Colonic mucosa (tissue), 4 donors: ENCODE measurements at regions not wholly inside any gene's neighbourhood (a gene's known extent, or its start where the extent isn't known, plus 50 kb on each side); places are given as distances from the start of the nearest gene placed in this dataset.

ENCODE experiments used
- DNase-seq: peaks from one replicate; pipeline ENCODE4 v3.0.0-alpha.2; 2020
- H3K27ac ChIP-seq: fragments of 200-600 bp; one replicate; pipeline ENCODE4 v1.8.0; 2021
- H3K27me3 ChIP-seq: fragments of 200-600 bp; one replicate; pipeline ENCODE4 v1.8.0; 2021
- H3K36me3 ChIP-seq: fragments of 200-600 bp; one replicate; pipeline ENCODE4 v1.8.0; 2021
- H3K4me1 ChIP-seq: fragments of 200-600 bp; one replicate; pipeline ENCODE4 v1.8.0; 2021; ENCODE audit warnings: mild to moderate bottlenecking
- H3K4me3 ChIP-seq: fragments of 200-600 bp; one replicate; pipeline ENCODE4 v1.8.0; 2021
- H3K9ac ChIP-seq, 2 donors: one replicate each; pipeline ENCODE4 v1.7.0; 2013; ENCODE audit warnings: control low read depth in 2 of 2, low read depth in 2 of 2, low read length in 2 of 2
- H3K9me3 ChIP-seq: fragments of 200-600 bp; one replicate; pipeline ENCODE4 v1.8.0; 2021
- CTCF ChIP-seq: fragments of 200-600 bp; IDR thresholded peaks from one replicate; pipeline ENCODE4 v1.8.0; 2022; ENCODE audit warnings: antibody characterized with exemption, mild to moderate bottlenecking
- intact Hi-C: fragments of 100-400 bp; cut with DNase I; formaldehyde crosslinking; loops from one replicate; pipeline ENCODE4 v1.14.1; 2022
- donor health status: healthy.
- donor health status: DM: no; HTN: no; CAD: no.
- donor health status: DM: no; HTN: no; CAD: no.

- H3K27ac ChIP-seq, result no peak overlapping the region
- no peaks in the 10 kb centered on the region for H3K9me3 ChIP-seq
- no peaks in the 10 kb centered on the region for H3K36me3 ChIP-seq
- no peaks in the 10 kb centered on the region for H3K4me1 ChIP-seq
- intact Hi-C loops, result no loop called here
- no peak for DNase-seq
- H3K27me3 ChIP-seq, result no peaks in the 10 kb centered on the region
- H3K9ac ChIP-seq, result no peak overlapping the region
- H3K4me3 ChIP-seq, result no peak overlapping the region
- no peak for TF ChIP-seq CTCF
Measured at GRCh38 chr18:78927156-78927555, 52.5 kb upstream of the SALL3 start.

DNA sequence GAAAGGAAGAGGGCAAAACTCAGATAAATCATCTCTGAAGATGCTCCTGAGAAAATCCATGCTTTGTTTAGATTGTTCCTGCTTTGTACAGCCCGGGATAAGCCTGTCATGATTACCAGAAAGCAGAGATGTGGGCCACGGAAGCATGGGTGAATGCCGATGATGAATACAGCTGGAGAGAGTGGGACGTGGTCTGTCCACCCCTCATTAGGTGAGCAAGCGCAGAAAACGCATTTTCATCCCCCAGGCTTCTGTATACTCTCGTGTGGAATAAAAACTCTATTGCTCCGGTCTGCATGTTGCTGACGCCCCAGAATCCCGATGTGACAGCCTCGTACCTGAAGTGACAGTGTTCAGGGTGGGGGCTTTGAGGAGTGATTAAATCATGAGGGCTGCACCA, 52.0 kb upstream of the SALL3 start:
- Histone ChIP-seq H3K4me1 (no peaks in the 10 kb centered on the region), H3K36me3 (no peaks in the 10 kb centered on the region), H3K4me3 (no peak overlapping the region), H3K27me3 (no peaks in the 10 kb centered on the region), H3K27ac (no peak overlapping the region), H3K9ac (no peak overlapping the region), H3K9me3 (no peaks in the 10 kb centered on the region)
- TF ChIP-seq CTCF, result no peak
- intact Hi-C loops, result no loop called here
- no peak for DNase-seq

DNA sequence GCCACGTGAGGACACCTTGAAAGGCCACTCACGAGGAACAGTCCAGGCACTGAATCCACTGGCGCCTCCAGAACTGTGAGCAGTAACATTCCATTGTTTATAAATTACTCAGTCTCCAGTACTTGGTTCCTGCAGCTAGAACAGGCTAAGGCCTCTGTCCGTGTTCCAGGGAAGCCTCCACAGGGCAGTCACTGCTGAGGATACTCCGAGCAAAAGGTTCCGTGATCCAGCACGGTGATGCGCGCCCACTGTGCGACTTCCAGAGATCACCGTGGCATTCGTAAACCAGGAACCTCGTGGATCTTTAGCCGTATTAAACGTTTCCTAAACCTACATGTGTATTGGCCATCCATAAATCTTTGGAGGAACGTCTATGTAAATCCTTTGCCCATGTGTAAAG, 51.5 kb upstream of the SALL3 start:
- H3K36me3 ChIP-seq, result no peaks in the 10 kb centered on the region
- no peak for TF ChIP-seq CTCF
- H3K9me3 ChIP-seq, result no peaks in the 10 kb centered on the region
- no peaks in the 10 kb centered on the region for H3K27me3 ChIP-seq
- no peak overlapping the region for H3K9ac ChIP-seq
- no peak overlapping the region for H3K27ac ChIP-seq
- no peaks in the 10 kb centered on the region for H3K4me1 ChIP-seq
- no peak for DNase-seq
- intact Hi-C loops, result no loop called here
- H3K4me3 ChIP-seq, result no peak overlapping the region

GRCh38 chr18:78929516-78929915, 50.1 kb upstream of the SALL3 start:
- Histone ChIP-seq H3K4me1 (no peaks in the 10 kb centered on the region), H3K27ac (no peak overlapping the region), H3K4me3 (no peak overlapping the region), H3K9me3 (no peaks in the 10 kb centered on the region), H3K36me3 (no peaks in the 10 kb centered on the region), H3K27me3 (no peaks in the 10 kb centered on the region), H3K9ac (no peak overlapping the region)
- DNase-seq, result no peak
- intact Hi-C loops, result no loop called here
- TF ChIP-seq CTCF, result no peak
